ENCODE measurements at regions not wholly inside any gene's neighbourhood (a gene's known extent, or its start where the extent isn't known, plus 50 kb on each side); places are given as distances from the start of the nearest gene placed in this dataset. TPM values are rescaled to one million over a fixed set of nuclear protein-coding genes. Genes with fewer than 3 reads are reported as not detected.

Small RNA genes lying in the stretch of these regions (small RNA-seq; reads per million reads assigned to genes)
- gene RN7SL776P (ENCODE audit: insufficient read depth): not detected
